Upper lobe of left lung (tissue), 6 donors: ENCODE measurements at regions not wholly inside any gene's neighbourhood (a gene's known extent, or its start where the extent isn't known, plus 50 kb on each side); places are given as distances from the start of the nearest gene placed in this dataset.

Source experiments
- ATAC-seq, 2 donors: fragments of 200-7000 bp; cut with Tn5 transposase; one replicate each; pipeline ENCODE4 v1.9.1; 2022; ENCODE audit warnings: mild to moderate bottlenecking in 2 of 2, moderate library complexity in 2 of 2; ENCODE audit not compliant: low FRiP score in 2 of 2
- DNase-seq, 2 donors: peaks; one replicate each; pipeline ENCODE4 v3.0.0-alpha.2; 2019 to 2020
- H3K27ac ChIP-seq, 4 donors: fragments of 200-600 bp; sonication (generic); one replicate each; pipeline ENCODE4 v1.5.1; 2016 to 2019
- H3K27me3 ChIP-seq, 4 donors: fragments of 200-600 bp; sonication (generic); one replicate each; pipeline ENCODE4 v1.5.1; 2017 to 2019
- H3K36me3 ChIP-seq, 4 donors: fragments of 200-600 bp; sonication (generic); one replicate each; pipeline ENCODE4 v1.5.1; 2016 to 2019
- H3K4me1 ChIP-seq, 4 donors: fragments of 200-600 bp; sonication (generic); one replicate each; pipeline ENCODE4 v1.5.1; 2018 to 2019
- H3K4me3 ChIP-seq, 4 donors: fragments of 200-600 bp; sonication (generic); one replicate each; pipeline ENCODE4 v1.5.1; 2017 to 2019; ENCODE audit warnings: mild to moderate bottlenecking in 2 of 4, moderate library complexity in 1 of 4
- H3K9me3 ChIP-seq, 4 donors: fragments of 200-600 bp; sonication (generic); one replicate each; pipeline ENCODE4 v1.5.1; 2018 to 2019
- CTCF ChIP-seq, 6 experiments: fragments of 450-650 bp in 4 of 6; fragments of 200-600 bp in 2 of 6; sonication (generic) in 2 of 6; IDR thresholded peaks; one replicate each; pipeline ENCODE4 v1.5.1; 2016 to 2019; ENCODE audit warnings: antibody characterized with exemption in 6 of 6
- EP300 ChIP-seq, 4 donors: sonication (generic); formaldehyde crosslinking; IDR thresholded peaks; one replicate each; pipeline ENCODE4 v1.5.1; 2017; ENCODE audit warnings: antibody characterized with exemption in 4 of 4, control low read depth in 2 of 4
- POLR2A ChIP-seq, 4 donors: fragments of 450-650 bp; IDR thresholded peaks; one replicate each; pipeline ENCODE4 v1.5.1; 2016 to 2017; ENCODE audit warnings: antibody characterized with exemption in 4 of 4, mild to moderate bottlenecking in 2 of 4
- POLR2AphosphoS5 ChIP-seq, 2 donors: sonication (generic); formaldehyde crosslinking; IDR thresholded peaks; one replicate each; pipeline ENCODE4 v1.5.1; 2017; ENCODE audit warnings: antibody characterized with exemption in 2 of 2
- WGBS, 2 donors: methylation state at CpG; one replicate each; pipeline ENCODE4 v1.1.5; 2017 to 2018; 5-methylcytosine and 5-hydroxymethylcytosine counted together
- donor health status: DM: no; HTN: no; CAD: no; lungs with moderate emphysema.
- donor health status: DM: no; HTN: yes; CAD: no; lungs with severe emphysema.

GRCh38 chr3:132154619-132155018, 119.8 kb upstream of the CPNE4 start:
- ATAC-seq (no peak), DNase-seq (no peak)
- Histone ChIP-seq H3K4me3 (no peak overlapping the region), H3K27ac (no peak overlapping the region), H3K36me3 (no peaks in the 10 kb centered on the region), H3K9me3 (no peaks in the 10 kb centered on the region), H3K4me1 (no peaks in the 10 kb centered on the region), H3K27me3 (no peaks in the 10 kb centered on the region)
- WGBS, 2 donors: 76 to 78% methylated on average over 5 of the region's 5 CpGs
- TF ChIP-seq EP300 (IDR thresholded peaks at IDR 0.05): no peak
- TF ChIP-seq CTCF (IDR thresholded peaks at IDR 0.05): no peak
- no peak for TF ChIP-seq POLR2A (IDR thresholded peaks at IDR 0.05)
- TF ChIP-seq POLR2AphosphoS5 (IDR thresholded peaks at IDR 0.05): no peak

GRCh38 chr3:132159145-132159544, 124.3 kb upstream of the CPNE4 start:
- TF ChIP-seq POLR2A (IDR thresholded peaks at IDR 0.05): no peak
- no peak for TF ChIP-seq CTCF (IDR thresholded peaks at IDR 0.05)
- WGBS, 2 donors: 85 to 92% methylated on average over 2 of the region's 2 CpGs
- H3K4me1 ChIP-seq: no peaks in the 10 kb centered on the region

GRCh38 chr3:132160198-132160597, 125.4 kb upstream of the CPNE4 start:
- 59 to 75% methylated on average over 1 of the region's 1 CpG for WGBS, 2 donors

More at GRCh38 chr3:132159145-132159544, 124.3 kb upstream of the CPNE4 start:
- Histone ChIP-seq H3K27me3 (no peaks in the 10 kb centered on the region), H3K9me3 (no peaks in the 10 kb centered on the region), H3K36me3 (no peaks in the 10 kb centered on the region), H3K27ac (no peak overlapping the region), H3K4me3 (no peak overlapping the region)
- DNase-seq: no peak
- ATAC-seq: no peak

GRCh38 chr3:132161608-132162007, 126.8 kb upstream of the CPNE4 start:
- Histone ChIP-seq H3K27ac (no peak overlapping the region), H3K4me1 (no peaks in the 10 kb centered on the region), H3K36me3 (no peaks in the 10 kb centered on the region), H3K27me3 (no peaks in the 10 kb centered on the region), H3K4me3 (no peak overlapping the region), H3K9me3 (no peaks in the 10 kb centered on the region)
- no peak for DNase-seq
- WGBS, 2 donors: 55 to 86% methylated on average over 1 of the region's 1 CpG
- TF ChIP-seq POLR2A (IDR thresholded peaks at IDR 0.05) (no peak), CTCF (IDR thresholded peaks at IDR 0.05) (no peak), EP300 (IDR thresholded peaks at IDR 0.05) (no peak), POLR2AphosphoS5 (IDR thresholded peaks at IDR 0.05) (no peak)
- ATAC-seq: no peak

More at GRCh38 chr3:132160198-132160597, 125.4 kb upstream of the CPNE4 start:
- Histone ChIP-seq H3K27me3 (no peaks in the 10 kb centered on the region), H3K4me1 (no peaks in the 10 kb centered on the region), H3K4me3 (no peak overlapping the region), H3K27ac (no peak overlapping the region), H3K36me3 (no peaks in the 10 kb centered on the region), H3K9me3 (no peaks in the 10 kb centered on the region)
- peak in 1 of 2 donors; percentile 12 for ATAC-seq
- no peak for DNase-seq
- TF ChIP-seq EP300 (IDR thresholded peaks at IDR 0.05): no peak

GRCh38 chr3:132164469-132165092, 129.8 kb upstream of the CPNE4 start:
- no peak overlapping the region for H3K27ac ChIP-seq
- no peaks in the 10 kb centered on the region for H3K9me3 ChIP-seq
- H3K27me3 ChIP-seq: no peaks in the 10 kb centered on the region
- DNase-seq: no peak
- no peaks in the 10 kb centered on the region for H3K4me1 ChIP-seq
- no peak for TF ChIP-seq EP300 (IDR thresholded peaks at IDR 0.05)
- no peak overlapping the region for H3K4me3 ChIP-seq
- 20 to 29% methylated on average over 1 of the region's 1 CpG for WGBS, 2 donors
- H3K36me3 ChIP-seq: no peaks in the 10 kb centered on the region
- ATAC-seq: no peak

- Histone ChIP-seq H3K27me3 (no peaks in the 10 kb centered on the region), H3K27ac (no peak overlapping the region), H3K9me3 (no peaks in the 10 kb centered on the region), H3K4me3 (no peak overlapping the region), H3K4me1 (no peaks in the 10 kb centered on the region), H3K36me3 (no peaks in the 10 kb centered on the region)
- WGBS, 2 donors: 71 to 79% methylated on average over 5 of the region's 5 CpGs
- DNase-seq: no peak
- ATAC-seq: no peak
- no peak for TF ChIP-seq CTCF (IDR thresholded peaks at IDR 0.05)
- no peak for TF ChIP-seq POLR2AphosphoS5 (IDR thresholded peaks at IDR 0.05)
- TF ChIP-seq EP300 (IDR thresholded peaks at IDR 0.05): no peak
- TF ChIP-seq POLR2A (IDR thresholded peaks at IDR 0.05): no peak
Measured at GRCh38 chr3:132167870-132168269, 133.1 kb upstream of the CPNE4 start.
